ENCODE measurements at regions not wholly inside any gene's neighbourhood (a gene's known extent, or its start where the extent isn't known, plus 50 kb on each side); places are given as distances from the start of the nearest gene placed in this dataset.

GRCh38 chr10:24133835-24134234 is 75.1 kb upstream of the KIAA1217 start:
- no peak for TF ChIP-seq CTCF (conservative IDR thresholded peaks at IDR 0.05; ENCODE audit: low read length)
- no peak for TF ChIP-seq EZH2phosphoT487 (IDR thresholded peaks at IDR 0.05; ENCODE audit: borderline replicate concordance, low read depth, low read length)

All from OCI-LY7 (cell line).